ENCODE measurements at regions not wholly inside any gene's neighbourhood (a gene's known extent, or its start where the extent isn't known, plus 50 kb on each side); places are given as distances from the start of the nearest gene placed in this dataset.

- H3K4me2 ChIP-seq (ENCODE audit: control insufficient read depth, extremely low read depth, insufficient read depth, low read depth, low read length): no peak overlapping the region
- FAIRE-seq (no peak), DNase-seq (ENCODE audit: low read depth, low spot score) (no peak)
- no peaks in the 10 kb centered on the region for H3K36me3 ChIP-seq (ENCODE audit: control insufficient read depth in 2 of 2, extremely low read depth in 1 of 2, insufficient read depth in 2 of 2, low read length in 2 of 2)
- dilution Hi-C loops (cut with MboI; ENCODE audit: extremely low pct_ligation_motif_present, low sequenced_read_pairs): no loop called here
- TF ChIP-seq CTCF (optimal IDR thresholded peaks at IDR 0.05 in 1 of 3, IDR thresholded peaks at IDR 0.05 in 1 of 3, conservative IDR thresholded peaks at IDR 0.05 in 1 of 3; ENCODE audit: extremely low read depth in 1 of 3, insufficient read depth in 2 of 3, low read length in 3 of 3) (no peak), EZH2 (IDR thresholded peaks at IDR 0.05; ENCODE audit: low read length) (no peak)
- H3K9me1 ChIP-seq (ENCODE audit: control insufficient read depth, extremely low read depth, insufficient read depth, low read length): no peaks in the 10 kb centered on the region
- no peak overlapping the region for H3K27ac ChIP-seq (ENCODE audit: control insufficient read depth, insufficient read depth, low read length)
- no peaks in the 10 kb centered on the region for H4K20me1 ChIP-seq (ENCODE audit: control insufficient read depth, extremely low read depth, insufficient read depth, low read length)
- H3K79me2 ChIP-seq (ENCODE audit: control insufficient read depth, insufficient read depth, low read length): no peaks in the 10 kb centered on the region
- H2AFZ ChIP-seq (ENCODE audit: control insufficient read depth, low read length): no peak overlapping the region
- H3K4me1 ChIP-seq (ENCODE audit: control insufficient read depth, extremely low read depth, insufficient read depth, low read length): no peaks in the 10 kb centered on the region
- H3K27me3 ChIP-seq (ENCODE audit: control insufficient read depth, extremely low read depth, insufficient read depth, low read length): no peaks in the 10 kb centered on the region
- no peaks in the 10 kb centered on the region for H3K9me3 ChIP-seq (ENCODE audit: control insufficient read depth, low read depth, low read length)
- no peak overlapping the region for H3K4me3 ChIP-seq (ENCODE audit: control insufficient read depth in 2 of 3, extremely low read depth in 1 of 3, insufficient read depth in 2 of 3, low read depth in 1 of 3, low read length in 3 of 3)
- no peak overlapping the region for H3K9ac ChIP-seq (ENCODE audit: control insufficient read depth, extremely low read depth, insufficient read depth, low read length)
Measured at GRCh38 chr5:118156181-118156580, 832.2 kb downstream of the DTWD2 start.

GRCh38 chr5:118146824-118147223 is 841.5 kb downstream of the DTWD2 start:
- dilution Hi-C loops (cut with MboI; ENCODE audit: extremely low pct_ligation_motif_present, low sequenced_read_pairs): no loop called here
- Histone ChIP-seq H3K9ac (ENCODE audit: control insufficient read depth, extremely low read depth, insufficient read depth, low read length) (no peak overlapping the region), H3K4me2 (ENCODE audit: control insufficient read depth, extremely low read depth, insufficient read depth, low read depth, low read length) (no peak overlapping the region), H3K36me3 (ENCODE audit: control insufficient read depth in 2 of 2, extremely low read depth in 1 of 2, insufficient read depth in 2 of 2, low read length in 2 of 2) (no peaks in the 10 kb centered on the region), H2AFZ (ENCODE audit: control insufficient read depth, low read length) (no peak overlapping the region), H3K9me3 (ENCODE audit: control insufficient read depth, low read depth, low read length) (no peaks in the 10 kb centered on the region), H3K27ac (ENCODE audit: control insufficient read depth, insufficient read depth, low read length) (no peak overlapping the region), H3K79me2 (ENCODE audit: control insufficient read depth, insufficient read depth, low read length) (no peaks in the 10 kb centered on the region), H3K27me3 (ENCODE audit: control insufficient read depth, extremely low read depth, insufficient read depth, low read length) (no peaks in the 10 kb centered on the region), H3K4me3 (ENCODE audit: control insufficient read depth in 2 of 3, extremely low read depth in 1 of 3, insufficient read depth in 2 of 3, low read depth in 1 of 3, low read length in 3 of 3) (no peak overlapping the region), H3K4me1 (ENCODE audit: control insufficient read depth, extremely low read depth, insufficient read depth, low read length) (no peaks in the 10 kb centered on the region), H4K20me1 (ENCODE audit: control insufficient read depth, extremely low read depth, insufficient read depth, low read length) (no peaks in the 10 kb centered on the region), H3K9me1 (ENCODE audit: control insufficient read depth, extremely low read depth, insufficient read depth, low read length) (no peaks in the 10 kb centered on the region)
- DNase-seq (ENCODE audit: low read depth, low spot score): no peak
- FAIRE-seq: no peak
- TF ChIP-seq CTCF (optimal IDR thresholded peaks at IDR 0.05 in 1 of 3, IDR thresholded peaks at IDR 0.05 in 1 of 3, conservative IDR thresholded peaks at IDR 0.05 in 1 of 3; ENCODE audit: extremely low read depth in 1 of 3, insufficient read depth in 2 of 3, low read length in 3 of 3) (no peak), EZH2 (IDR thresholded peaks at IDR 0.05; ENCODE audit: low read length) (no peak)

Measured in keratinocyte (primary cell).